GM23338 (cell line): ENCODE measurements at regions not wholly inside any gene's neighbourhood (a gene's known extent, or its start where the extent isn't known, plus 50 kb on each side); places are given as distances from the start of the nearest gene placed in this dataset.

Experiments
- ATAC-seq: fragments of 200-7000 bp; cut with Tn5 transposase; 3 replicates; pipeline ENCODE4 v1.9.1; 2020
- DNase-seq: peaks from one replicate; pipeline ENCODE4 v3.0.0-alpha.2; 2015; ENCODE audit warnings: low spot score
- H2AFZ ChIP-seq: fragments of 200-600 bp; sonication (generic); 2 replicates; pipeline ENCODE4 v1.8.0; 2016; ENCODE audit warnings: antibody characterized with exemption, mild to moderate bottlenecking, moderate library complexity
- H3F3A ChIP-seq: fragments of 200-600 bp; sonication (generic); replicated peaks from 2 replicates; pipeline ENCODE4 v1.8.0; 2017; ENCODE audit warnings: antibody characterized with exemption, mixed run types, low read depth
- H3K27ac ChIP-seq: fragments of 200-600 bp; sonication (generic); 2 replicates; pipeline ENCODE4 v1.6.1; 2016; ENCODE audit warnings: low read depth
- H3K27me3 ChIP-seq: fragments of 200-600 bp; sonication (generic); 2 replicates; pipeline ENCODE4 v1.8.0; 2016; ENCODE audit warnings: mild to moderate bottlenecking, mixed run types, moderate library complexity; ENCODE audit not compliant: insufficient read depth
- H3K36me3 ChIP-seq: fragments of 200-600 bp; sonication (generic); 2 replicates; pipeline ENCODE4 v1.8.0; 2016; ENCODE audit warnings: mild to moderate bottlenecking; ENCODE audit not compliant: insufficient read depth
- H3K4me1 ChIP-seq: fragments of 200-600 bp; sonication (generic); 2 replicates; pipeline ENCODE4 v1.8.0; 2016; ENCODE audit warnings: mild to moderate bottlenecking, moderate library complexity; ENCODE audit not compliant: insufficient read depth
- H3K4me2 ChIP-seq: fragments of 200-600 bp; sonication (generic); 2 replicates; pipeline ENCODE4 v1.7.1; 2017; ENCODE audit warnings: mixed run types
- H3K4me3 ChIP-seq: fragments of 200-600 bp; sonication (generic); 2 replicates; pipeline ENCODE4 v1.6.1; 2016; ENCODE audit warnings: mixed run types
- H3K79me2 ChIP-seq: fragments of 200-600 bp; sonication (generic); replicated peaks from 2 replicates; pipeline ENCODE4 v1.8.0; 2017; ENCODE audit warnings: mild to moderate bottlenecking; ENCODE audit not compliant: insufficient read depth
- H3K9me2 ChIP-seq: fragments of 200-600 bp; sonication (generic); 2 replicates; pipeline ENCODE4 v1.8.0; 2017; ENCODE audit not compliant: insufficient read depth
- H4K20me1 ChIP-seq: fragments of 200-600 bp; sonication (generic); replicated peaks from 2 replicates; pipeline ENCODE4 v1.8.0; 2017; ENCODE audit warnings: mild to moderate bottlenecking; ENCODE audit not compliant: insufficient read depth
- H3K27ac Mint-ChIP-seq: 2 replicates; pipeline ENCODE4 v1.8.0; 2020; ENCODE audit warnings: inconsistent platforms, mild to moderate bottlenecking, moderate library complexity, mixed read lengths
- H3K27me3 Mint-ChIP-seq: 3 replicates; pipeline ENCODE4 v1.8.0; 2022; ENCODE audit warnings: low read depth, mild to moderate bottlenecking, moderate library complexity, mixed read lengths, inconsistent platforms; ENCODE audit not compliant: insufficient read depth, poor library complexity
- H3K36me3 Mint-ChIP-seq: 3 replicates; pipeline ENCODE4 v1.8.0; 2021; ENCODE audit warnings: low read depth, mild to moderate bottlenecking, inconsistent platforms, moderate library complexity, mixed read lengths
- H3K4me1 Mint-ChIP-seq: 3 replicates; pipeline ENCODE4 v1.8.0; 2020; ENCODE audit warnings: mild to moderate bottlenecking, inconsistent platforms, mixed read lengths
- H3K4me3 Mint-ChIP-seq: 3 replicates; pipeline ENCODE4 v1.8.0; 2021; ENCODE audit warnings: moderate library complexity, mild to moderate bottlenecking, inconsistent platforms, mixed read lengths
- H3K9me3 Mint-ChIP-seq: 3 replicates; pipeline ENCODE4 v1.8.0; 2020; ENCODE audit warnings: moderate library complexity, mild to moderate bottlenecking, inconsistent platforms, mixed read lengths
- EZH2phosphoT487 ChIP-seq: fragments of 200-600 bp; sonication (generic); IDR thresholded peaks from one replicate; pipeline ENCODE4 v1.8.1; 2018; ENCODE audit warnings: antibody characterized with exemption; ENCODE audit not compliant: unreplicated experiment
- JUNB ChIP-seq: IDR thresholded peaks from one replicate; pipeline ENCODE4 v1.6.1; 2016; ENCODE audit warnings: antibody characterized with exemption; ENCODE audit not compliant: unreplicated experiment
- NANOG ChIP-seq: IDR thresholded peaks from 2 replicates; pipeline ENCODE4 v1.6.1; 2016; ENCODE audit warnings: antibody characterized with exemption, borderline replicate concordance
- ZNF462 ChIP-seq: fragments of 250-450 bp; sonication (Bioruptor Pico); IDR thresholded peaks from 2 replicates; pipeline ENCODE4 v1.5.0; 2020; ENCODE audit warnings: mild to moderate bottlenecking, moderate library complexity
- TF ChIP-seq, protein P1 (sequence below), 2 experiments: fragments of 200-600 bp in 1 of 2; sonication (generic) in 1 of 2; conservative IDR thresholded peaks; 2 replicates each; pipeline versions ENCODE4 v1.5.1 to v1.6.1; 2016 to 2017; ENCODE audit warnings: antibody characterized with exemption in 2 of 2, low read depth in 2 of 2, mild to moderate bottlenecking in 2 of 2, moderate library complexity in 1 of 2

GRCh38 chr7:81155654-81156373 lies 237.0 kb upstream of the SEMA3C start:
- H2AFZ ChIP-seq, result no peak overlapping the region
- H3K79me2 ChIP-seq, result no peaks in the 10 kb centered on the region
- no peaks in the 10 kb centered on the region for H4K20me1 ChIP-seq
- peaks cover 40% of the 10 kb centered on the region for H3K4me1 ChIP-seq
- no peaks in the 10 kb centered on the region for H3K36me3 ChIP-seq
- DNase-seq (peak; percentile 32), ATAC-seq (peak; percentile 82)
- no peaks in the 10 kb centered on the region for H3K9me2 ChIP-seq
- Mint-ChIP-seq H3K27me3 (peaks cover 4% of the 10 kb centered on the region), H3K9me3 (no peaks in the 10 kb centered on the region; the same call in 2 of the 3 replicates), H3K4me3 (peak overlapping the region; percentile 14; the same call in 2 of the 3 replicates), H3K36me3 (no peaks in the 10 kb centered on the region), H3K4me1 (peaks cover 42% of the 10 kb centered on the region), H3K27ac (0 out of 2 replicates have a peak overlapping the region, but pooled peaks have one; percentile 1)
- H3F3A ChIP-seq, result no peaks in the 10 kb centered on the region
- H3K4me3 ChIP-seq, result 0 out of 2 replicates have a peak overlapping the region, but pooled peaks have one; percentile 4
- H3K27me3 ChIP-seq, result no peaks in the 10 kb centered on the region
- peak overlapping the region; percentile 45 for H3K4me2 ChIP-seq
- no peak overlapping the region for H3K27ac ChIP-seq
- TF ChIP-seq ZNF462 (CRISPR knock-in tag) (no peak), EZH2phosphoT487 (no peak), NANOG (peak; percentile 68; the same call in 1 of the 2 replicates), JUNB (no peak)
- TF ChIP-seq, protein P1, sequence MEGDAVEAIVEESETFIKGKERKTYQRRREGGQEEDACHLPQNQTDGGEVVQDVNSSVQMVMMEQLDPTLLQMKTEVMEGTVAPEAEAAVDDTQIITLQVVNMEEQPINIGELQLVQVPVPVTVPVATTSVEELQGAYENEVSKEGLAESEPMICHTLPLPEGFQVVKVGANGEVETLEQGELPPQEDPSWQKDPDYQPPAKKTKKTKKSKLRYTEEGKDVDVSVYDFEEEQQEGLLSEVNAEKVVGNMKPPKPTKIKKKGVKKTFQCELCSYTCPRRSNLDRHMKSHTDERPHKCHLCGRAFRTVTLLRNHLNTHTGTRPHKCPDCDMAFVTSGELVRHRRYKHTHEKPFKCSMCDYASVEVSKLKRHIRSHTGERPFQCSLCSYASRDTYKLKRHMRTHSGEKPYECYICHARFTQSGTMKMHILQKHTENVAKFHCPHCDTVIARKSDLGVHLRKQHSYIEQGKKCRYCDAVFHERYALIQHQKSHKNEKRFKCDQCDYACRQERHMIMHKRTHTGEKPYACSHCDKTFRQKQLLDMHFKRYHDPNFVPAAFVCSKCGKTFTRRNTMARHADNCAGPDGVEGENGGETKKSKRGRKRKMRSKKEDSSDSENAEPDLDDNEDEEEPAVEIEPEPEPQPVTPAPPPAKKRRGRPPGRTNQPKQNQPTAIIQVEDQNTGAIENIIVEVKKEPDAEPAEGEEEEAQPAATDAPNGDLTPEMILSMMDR (conservative IDR thresholded peaks at IDR 0.05; ENCODE audit: low read depth in 2 of 2), result no peak
